ENCODE measurements at regions not wholly inside any gene's neighbourhood (a gene's known extent, or its start where the extent isn't known, plus 50 kb on each side); places are given as distances from the start of the nearest gene placed in this dataset.
"Not testable (repeated sequence)": the region's sequence is repeated elsewhere in the genome, so short reads cannot be mapped to it uniquely, and the experiment has no call there.

DNA sequence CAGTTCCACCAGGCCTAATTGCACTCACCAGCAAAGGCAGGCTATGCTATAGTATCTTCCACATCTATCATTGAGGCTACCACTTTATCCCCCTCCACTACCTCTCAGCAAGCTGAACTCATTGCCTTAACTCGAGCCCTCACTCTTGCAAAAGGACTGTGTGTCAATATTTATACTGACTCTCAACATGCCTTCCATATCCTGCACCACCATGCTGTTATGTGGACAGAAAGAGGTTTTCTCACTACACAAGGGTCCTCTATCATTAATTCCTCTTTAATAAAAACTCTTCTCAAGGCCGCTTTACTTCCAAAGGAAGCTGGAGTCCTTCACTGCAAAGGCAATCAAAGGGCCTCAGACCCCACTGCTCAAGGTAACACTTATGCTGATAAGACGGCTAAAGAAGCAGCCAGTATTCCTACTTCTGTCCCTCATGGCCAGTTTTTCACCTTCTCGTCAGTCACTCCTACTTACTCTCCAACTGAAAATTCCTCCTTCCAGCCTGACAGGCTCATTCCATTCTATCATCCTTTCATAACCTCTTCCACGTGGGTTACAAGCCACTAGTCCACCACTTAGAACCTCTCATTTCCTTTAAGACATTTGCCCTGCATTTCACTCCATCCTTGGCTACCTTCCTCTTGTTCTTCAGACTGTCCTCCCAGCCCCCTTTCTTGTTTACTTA, 1110.9 kb upstream of the TMEM132C start:
- TF ChIP-seq, protein P1, sequence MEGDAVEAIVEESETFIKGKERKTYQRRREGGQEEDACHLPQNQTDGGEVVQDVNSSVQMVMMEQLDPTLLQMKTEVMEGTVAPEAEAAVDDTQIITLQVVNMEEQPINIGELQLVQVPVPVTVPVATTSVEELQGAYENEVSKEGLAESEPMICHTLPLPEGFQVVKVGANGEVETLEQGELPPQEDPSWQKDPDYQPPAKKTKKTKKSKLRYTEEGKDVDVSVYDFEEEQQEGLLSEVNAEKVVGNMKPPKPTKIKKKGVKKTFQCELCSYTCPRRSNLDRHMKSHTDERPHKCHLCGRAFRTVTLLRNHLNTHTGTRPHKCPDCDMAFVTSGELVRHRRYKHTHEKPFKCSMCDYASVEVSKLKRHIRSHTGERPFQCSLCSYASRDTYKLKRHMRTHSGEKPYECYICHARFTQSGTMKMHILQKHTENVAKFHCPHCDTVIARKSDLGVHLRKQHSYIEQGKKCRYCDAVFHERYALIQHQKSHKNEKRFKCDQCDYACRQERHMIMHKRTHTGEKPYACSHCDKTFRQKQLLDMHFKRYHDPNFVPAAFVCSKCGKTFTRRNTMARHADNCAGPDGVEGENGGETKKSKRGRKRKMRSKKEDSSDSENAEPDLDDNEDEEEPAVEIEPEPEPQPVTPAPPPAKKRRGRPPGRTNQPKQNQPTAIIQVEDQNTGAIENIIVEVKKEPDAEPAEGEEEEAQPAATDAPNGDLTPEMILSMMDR (IDR thresholded peaks at IDR 0.05 in 2 of 3, conservative IDR thresholded peaks at IDR 0.05 in 1 of 3; ENCODE audit: control insufficient read depth in 2 of 3, extremely low read depth in 1 of 3, insufficient read depth in 1 of 3, low read depth in 3 of 3, low read length in 3 of 3) = not testable (repeated sequence)
- not testable (repeated sequence) for TF ChIP-seq MEF2B (IDR thresholded peaks at IDR 0.05; ENCODE audit: partially characterized antibody, poor library complexity, severe bottlenecking)
